OCI-LY7 (cell line): ENCODE measurements at regions not wholly inside any gene's neighbourhood (a gene's known extent, or its start where the extent isn't known, plus 50 kb on each side); places are given as distances from the start of the nearest gene placed in this dataset.

ENCODE experiments used
- EZH2phosphoT487 ChIP-seq: fragments of 200-600 bp; sonication (generic); IDR thresholded peaks from 2 replicates; pipeline ENCODE4 v1.6.1; 2018; ENCODE audit warnings: low read depth, borderline replicate concordance, mild to moderate bottlenecking, mixed run types, antibody characterized with exemption, low read length, moderate library complexity, mixed read lengths
- TF ChIP-seq, protein P1 (sequence below): fragments of 200-600 bp; sonication (generic); conservative IDR thresholded peaks from 2 replicates; pipeline ENCODE4 v1.5.1; 2014; ENCODE audit warnings: mild to moderate bottlenecking, antibody characterized with exemption, low read length, moderate library complexity, mixed read lengths

DNA sequence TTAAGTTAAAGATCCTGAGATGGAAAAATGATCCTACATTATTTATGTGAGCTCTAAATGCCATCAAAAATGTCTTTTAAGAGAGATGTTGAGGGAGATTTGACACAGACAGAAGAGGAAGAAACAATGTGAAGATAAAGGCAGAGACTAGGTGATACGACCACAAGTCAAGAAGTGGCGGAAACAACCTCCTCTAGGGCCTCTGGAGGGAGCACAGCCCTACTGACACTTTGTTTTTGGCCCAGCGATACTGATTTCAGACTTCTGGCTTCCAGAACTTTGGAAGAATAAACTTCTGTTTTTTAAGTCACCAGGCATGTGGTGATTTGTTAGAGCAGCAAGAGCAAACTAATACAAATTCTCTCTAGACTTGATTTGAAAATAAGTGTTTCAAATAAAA, 1216.1 kb downstream of the FSTL5 start:
- TF ChIP-seq, protein P1, sequence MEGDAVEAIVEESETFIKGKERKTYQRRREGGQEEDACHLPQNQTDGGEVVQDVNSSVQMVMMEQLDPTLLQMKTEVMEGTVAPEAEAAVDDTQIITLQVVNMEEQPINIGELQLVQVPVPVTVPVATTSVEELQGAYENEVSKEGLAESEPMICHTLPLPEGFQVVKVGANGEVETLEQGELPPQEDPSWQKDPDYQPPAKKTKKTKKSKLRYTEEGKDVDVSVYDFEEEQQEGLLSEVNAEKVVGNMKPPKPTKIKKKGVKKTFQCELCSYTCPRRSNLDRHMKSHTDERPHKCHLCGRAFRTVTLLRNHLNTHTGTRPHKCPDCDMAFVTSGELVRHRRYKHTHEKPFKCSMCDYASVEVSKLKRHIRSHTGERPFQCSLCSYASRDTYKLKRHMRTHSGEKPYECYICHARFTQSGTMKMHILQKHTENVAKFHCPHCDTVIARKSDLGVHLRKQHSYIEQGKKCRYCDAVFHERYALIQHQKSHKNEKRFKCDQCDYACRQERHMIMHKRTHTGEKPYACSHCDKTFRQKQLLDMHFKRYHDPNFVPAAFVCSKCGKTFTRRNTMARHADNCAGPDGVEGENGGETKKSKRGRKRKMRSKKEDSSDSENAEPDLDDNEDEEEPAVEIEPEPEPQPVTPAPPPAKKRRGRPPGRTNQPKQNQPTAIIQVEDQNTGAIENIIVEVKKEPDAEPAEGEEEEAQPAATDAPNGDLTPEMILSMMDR = no peak
- TF ChIP-seq EZH2phosphoT487 = no peak
